ENCODE measurements at regions not wholly inside any gene's neighbourhood (a gene's known extent, or its start where the extent isn't known, plus 50 kb on each side); places are given as distances from the start of the nearest gene placed in this dataset.

DNA sequence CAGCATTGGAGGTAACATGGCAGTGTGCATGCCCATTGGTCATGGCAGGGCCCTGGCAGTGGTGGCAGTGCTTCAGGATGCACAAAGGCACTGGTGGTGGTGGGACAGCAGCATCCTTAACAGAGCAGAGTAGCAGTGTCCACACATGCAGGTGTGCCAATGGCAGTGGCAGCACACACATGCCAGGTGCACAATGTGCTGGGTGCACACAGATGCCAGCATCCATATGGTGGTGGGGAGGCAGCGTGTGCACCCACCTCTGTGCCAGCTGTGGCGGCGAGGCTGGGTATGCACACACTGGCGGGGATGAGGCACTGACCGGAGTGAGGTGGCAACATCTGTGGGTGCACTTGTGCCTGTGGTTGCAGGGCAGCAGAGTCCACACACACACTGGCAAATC, 150.6 kb downstream of the SI start:
- intact Hi-C loops (cut with micrococcal nuclease): no loop called here
- ChIA-PET CTCF (no interaction called here), POLR2A (no interaction called here)
- no peak for DNase-seq
- H3K27ac Mint-ChIP-seq: no peak overlapping the region
- H3K4me1 Mint-ChIP-seq (ENCODE audit: low read depth): no peaks in the 10 kb centered on the region
- peaks cover 18% of the 10 kb centered on the region for H3K9me3 Mint-ChIP-seq
- H3K4me3 Mint-ChIP-seq: no peak overlapping the region
- H3K27me3 Mint-ChIP-seq: no peaks in the 10 kb centered on the region
- no peaks in the 10 kb centered on the region for H3K36me3 Mint-ChIP-seq

DNA sequence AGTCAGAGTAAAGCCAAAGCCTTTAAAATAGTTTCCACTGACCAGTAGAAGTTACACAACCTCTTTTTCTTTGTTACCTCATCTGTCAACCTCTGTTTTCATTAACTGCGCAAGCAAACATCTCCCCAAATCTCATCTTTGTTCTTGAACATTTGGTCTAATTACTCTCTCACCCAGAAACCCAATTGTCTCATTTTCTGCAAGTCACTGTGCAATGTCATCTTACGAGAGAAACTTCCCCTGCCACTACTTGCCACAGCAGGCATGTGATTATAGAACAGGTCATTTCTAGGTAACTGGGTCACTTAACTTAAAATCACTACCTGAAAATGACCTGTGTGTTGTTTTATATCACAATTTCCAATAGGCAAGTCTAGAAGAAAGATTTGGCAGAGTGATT, 159.4 kb downstream of the SI start:
- Mint-ChIP-seq H3K27ac (no peak overlapping the region), H3K4me1 (ENCODE audit: low read depth) (no peaks in the 10 kb centered on the region), H3K36me3 (no peaks in the 10 kb centered on the region), H3K4me3 (no peak overlapping the region), H3K9me3 (peaks cover 12% of the 10 kb centered on the region), H3K27me3 (no peaks in the 10 kb centered on the region)
- POLR2A ChIA-PET: no interaction called here
- intact Hi-C loops (cut with micrococcal nuclease): no loop called here
- CTCF ChIA-PET: no interaction called here
- no peak for DNase-seq

DNA sequence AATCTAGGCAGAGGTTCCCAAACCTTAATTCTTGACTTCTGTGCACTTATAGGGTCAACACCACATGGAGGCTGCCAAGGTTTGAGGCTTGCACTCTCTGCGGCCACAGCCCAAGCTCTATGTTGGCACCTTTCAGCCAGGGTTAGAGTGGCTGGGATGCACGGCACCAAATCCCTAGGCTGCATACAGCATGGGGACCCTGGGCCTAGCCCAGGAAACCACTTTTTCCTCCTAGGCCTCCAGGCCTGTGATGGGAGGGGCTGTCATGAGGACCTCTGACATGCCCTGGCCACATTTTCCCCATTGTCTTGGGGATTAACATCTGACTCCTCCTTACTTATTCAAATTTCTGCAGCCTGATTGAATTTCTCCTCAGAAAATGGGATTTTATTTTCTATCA, 165.4 kb downstream of the SI start:
- peaks cover 24% of the 10 kb centered on the region for H3K9me3 Mint-ChIP-seq
- POLR2A ChIA-PET: no interaction called here
- H3K27me3 Mint-ChIP-seq: no peaks in the 10 kb centered on the region
- H3K36me3 Mint-ChIP-seq: no peaks in the 10 kb centered on the region
- no peaks in the 10 kb centered on the region for H3K4me1 Mint-ChIP-seq (ENCODE audit: low read depth)
- no peak for DNase-seq
- CTCF ChIA-PET: no interaction called here
- H3K27ac Mint-ChIP-seq: no peak overlapping the region
- no peak overlapping the region for H3K4me3 Mint-ChIP-seq
- intact Hi-C loops (cut with micrococcal nuclease): no loop called here

DNA sequence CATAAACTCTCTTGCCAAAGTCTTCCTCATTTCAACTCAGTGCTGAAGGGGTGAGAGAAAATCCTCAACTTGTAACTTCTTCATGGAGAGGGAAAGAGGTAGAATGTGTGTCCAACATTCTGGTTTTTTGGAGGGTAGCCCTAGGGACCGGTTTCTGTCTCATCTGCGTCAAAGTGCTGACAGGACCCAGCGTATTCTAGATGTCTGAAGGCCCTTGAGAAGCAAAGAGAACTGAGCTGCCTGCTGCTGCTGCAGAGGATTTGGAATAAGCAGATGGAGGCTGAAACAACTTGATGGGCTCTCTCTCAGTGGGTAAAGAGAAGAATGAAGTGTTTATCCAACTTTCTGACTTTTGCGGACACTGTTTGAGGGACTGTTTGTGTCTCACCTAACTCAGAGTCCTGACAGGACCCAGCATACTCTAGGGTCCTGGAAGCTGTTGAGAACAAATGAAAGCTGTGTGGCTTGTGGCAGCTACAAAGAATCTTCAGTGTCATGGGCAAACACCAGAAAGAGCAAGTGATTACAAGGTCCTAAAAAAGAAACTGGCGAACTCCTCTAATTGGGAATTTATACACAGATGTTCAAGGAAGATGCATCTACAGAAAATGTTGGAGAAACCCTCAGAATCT, 174.4 kb downstream of the SI start:
- DNase-seq: no peak
- intact Hi-C loops (cut with micrococcal nuclease): no loop called here
- ChIA-PET POLR2A (no interaction called here), CTCF (no interaction called here)
- no peaks in the 10 kb centered on the region for H3K4me1 Mint-ChIP-seq (ENCODE audit: low read depth)
- H3K27ac Mint-ChIP-seq: no peak overlapping the region
- H3K4me3 Mint-ChIP-seq: no peak overlapping the region
- peaks cover 15% of the 10 kb centered on the region for H3K9me3 Mint-ChIP-seq
- no peaks in the 10 kb centered on the region for H3K27me3 Mint-ChIP-seq
- no peaks in the 10 kb centered on the region for H3K36me3 Mint-ChIP-seq

DNA sequence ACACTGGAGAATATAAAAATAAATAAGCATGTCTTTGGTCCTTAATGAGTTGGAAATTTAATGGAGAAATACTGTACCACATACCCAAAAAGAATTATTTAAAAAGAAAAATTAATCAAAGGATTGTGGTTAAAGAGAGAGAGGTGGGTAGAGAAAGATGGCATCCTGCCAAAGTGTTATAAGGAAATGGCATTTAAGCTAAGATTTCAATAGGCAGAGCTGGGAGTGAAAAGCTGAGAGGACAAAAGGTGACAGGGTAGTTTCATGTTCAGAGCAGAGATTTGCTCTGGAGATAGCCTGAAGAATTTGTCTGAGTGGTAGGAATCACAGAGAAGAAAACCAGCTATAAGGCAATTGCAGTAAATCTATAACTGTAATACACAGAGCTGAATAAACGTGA, 181.0 kb downstream of the SI start:
- no peak for DNase-seq
- no peak overlapping the region for H3K4me3 Mint-ChIP-seq

DNA sequence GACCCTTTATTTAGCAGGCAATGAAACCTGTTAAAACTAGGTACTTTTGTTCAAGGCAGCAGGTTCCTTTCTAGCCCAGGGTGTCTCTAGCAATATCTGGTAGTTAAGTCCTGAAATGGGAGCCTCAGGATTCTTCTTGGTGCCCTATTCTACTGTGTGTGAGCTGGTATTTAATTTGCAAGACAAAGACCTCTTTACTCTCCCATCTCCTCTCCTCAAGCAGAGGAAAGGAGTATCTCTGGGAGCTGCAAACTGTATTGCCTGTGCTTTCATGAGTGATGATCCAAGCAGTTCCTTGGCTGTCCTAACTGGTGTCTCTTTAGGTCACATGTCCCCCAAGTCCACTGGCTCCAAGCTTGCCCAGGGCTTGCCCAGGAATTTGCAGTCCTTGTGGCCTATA, 188.2 kb downstream of the SI start:
- CTCF ChIA-PET: no interaction called here
- intact Hi-C loops (cut with micrococcal nuclease): no loop called here
- Mint-ChIP-seq H3K4me1 (ENCODE audit: low read depth) (no peaks in the 10 kb centered on the region), H3K36me3 (no peaks in the 10 kb centered on the region), H3K9me3 (peaks cover 23% of the 10 kb centered on the region), H3K4me3 (no peak overlapping the region), H3K27ac (no peak overlapping the region), H3K27me3 (no peaks in the 10 kb centered on the region)
- DNase-seq: no peak
- POLR2A ChIA-PET: no interaction called here

More for the DNA sequence above, 181.0 kb downstream of the SI start:
- POLR2A ChIA-PET: no interaction called here
- Mint-ChIP-seq H3K4me1 (ENCODE audit: low read depth) (no peaks in the 10 kb centered on the region), H3K27me3 (no peaks in the 10 kb centered on the region), H3K36me3 (no peaks in the 10 kb centered on the region), H3K27ac (no peak overlapping the region), H3K9me3 (peaks cover 8% of the 10 kb centered on the region)
- CTCF ChIA-PET: no interaction called here
- intact Hi-C loops (cut with micrococcal nuclease): no loop called here

DNA sequence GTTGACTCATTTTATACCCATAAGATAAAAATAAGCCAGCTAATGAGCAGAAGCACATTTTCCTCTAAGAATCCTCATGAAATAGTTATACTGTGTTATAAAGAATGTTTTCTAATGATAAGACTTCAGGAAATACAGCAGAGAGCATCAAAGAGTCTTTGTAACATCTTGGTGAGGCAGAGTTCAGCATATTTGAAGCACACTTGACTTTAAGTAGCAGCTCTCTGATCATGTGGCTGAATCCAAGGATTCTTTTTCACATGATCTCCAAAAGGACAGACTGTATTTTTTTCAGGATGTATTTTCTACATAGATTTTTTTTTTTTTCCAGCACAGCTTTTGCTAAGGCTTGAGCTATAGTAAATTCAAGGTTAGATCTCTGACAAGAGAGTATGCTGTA, 195.1 kb downstream of the SI start:
- CTCF ChIA-PET: no interaction called here
- no peak overlapping the region for H3K27ac Mint-ChIP-seq
- no peaks in the 10 kb centered on the region for H3K27me3 Mint-ChIP-seq
- no peaks in the 10 kb centered on the region for H3K4me1 Mint-ChIP-seq (ENCODE audit: low read depth)
- peaks cover 8% of the 10 kb centered on the region for H3K9me3 Mint-ChIP-seq
- H3K36me3 Mint-ChIP-seq: no peaks in the 10 kb centered on the region
- intact Hi-C loops (cut with micrococcal nuclease): no loop called here
- POLR2A ChIA-PET: no interaction called here
- H3K4me3 Mint-ChIP-seq: no peak overlapping the region
- DNase-seq: no peak

DNA sequence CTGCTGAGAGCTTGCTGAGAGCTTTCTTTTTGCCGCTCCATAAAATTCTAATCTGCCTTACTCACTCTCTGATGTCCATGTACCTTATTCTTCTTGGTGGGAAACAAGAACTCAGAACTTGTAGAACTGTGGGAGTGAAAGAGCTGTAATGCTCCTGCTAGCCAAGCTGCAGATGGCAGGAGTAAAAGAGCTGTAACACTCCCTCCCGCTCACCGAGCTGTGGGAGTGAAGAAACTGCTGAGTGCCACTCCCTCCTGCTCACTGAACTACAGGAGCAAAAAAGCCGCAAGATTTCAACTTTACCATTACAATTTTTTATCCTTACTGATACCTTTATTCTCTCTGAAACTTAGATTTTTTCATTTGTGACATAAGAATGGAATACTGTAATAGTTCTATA, 199.1 kb downstream of the SI start:
- Mint-ChIP-seq H3K27me3 (no peaks in the 10 kb centered on the region), H3K4me3 (no peak overlapping the region), H3K9me3 (no peaks in the 10 kb centered on the region), H3K4me1 (ENCODE audit: low read depth) (no peaks in the 10 kb centered on the region), H3K27ac (no peak overlapping the region), H3K36me3 (no peaks in the 10 kb centered on the region)
- DNase-seq: no peak
- POLR2A ChIA-PET: no interaction called here
- intact Hi-C loops (cut with micrococcal nuclease): no loop called here
- CTCF ChIA-PET: no interaction called here

DNA sequence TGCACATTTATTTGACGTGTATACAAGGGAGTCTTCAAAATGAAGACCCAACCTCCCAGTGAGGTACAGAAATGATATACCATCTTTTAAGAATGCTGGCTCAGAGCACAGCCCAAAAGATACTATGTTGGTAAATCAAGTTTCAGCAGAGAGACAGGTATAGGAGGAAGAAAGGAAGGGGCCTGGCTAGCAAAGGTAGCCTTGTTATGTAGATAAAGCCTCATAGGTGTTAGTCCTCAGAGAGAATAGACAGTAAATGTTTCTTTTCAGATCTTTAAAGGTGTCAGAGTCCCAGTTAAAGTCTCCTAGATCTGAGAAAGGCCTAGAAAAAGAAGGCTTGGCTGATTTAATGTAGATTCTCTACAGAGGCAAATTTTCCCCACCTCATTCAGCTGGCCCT, 213.8 kb downstream of the SI start:
- no peak for DNase-seq
- intact Hi-C loops (cut with micrococcal nuclease): no loop called here
- H3K36me3 Mint-ChIP-seq: no peaks in the 10 kb centered on the region
- no peaks in the 10 kb centered on the region for H3K4me1 Mint-ChIP-seq (ENCODE audit: low read depth)
- peaks cover 8% of the 10 kb centered on the region for H3K9me3 Mint-ChIP-seq
- H3K4me3 Mint-ChIP-seq: no peak overlapping the region
- CTCF ChIA-PET: no interaction called here
- POLR2A ChIA-PET: no interaction called here
- H3K27ac Mint-ChIP-seq: no peak overlapping the region
- H3K27me3 Mint-ChIP-seq: no peaks in the 10 kb centered on the region

DNA sequence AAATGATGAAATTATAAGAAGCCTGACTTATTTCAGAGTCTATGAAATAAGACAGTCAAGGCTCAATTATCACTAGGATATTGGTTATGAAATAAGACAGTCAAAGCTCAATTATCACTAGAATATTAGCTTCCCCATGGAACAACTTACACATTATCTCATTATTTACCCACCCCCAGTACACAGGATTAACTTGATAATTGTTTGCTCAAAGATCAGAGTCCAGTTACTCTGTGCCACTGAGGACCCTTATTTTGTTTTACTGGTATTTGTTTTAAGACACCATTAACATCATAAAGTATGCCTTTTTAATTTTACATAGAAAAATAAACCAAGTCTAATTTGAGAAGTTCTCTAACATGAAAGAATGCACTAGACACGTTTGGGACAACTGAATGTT, 225.4 kb downstream of the SI start:
- intact Hi-C loops (cut with micrococcal nuclease): no loop called here
- CTCF ChIA-PET: no interaction called here
- no peak overlapping the region for H3K27ac Mint-ChIP-seq
- POLR2A ChIA-PET: no interaction called here
- H3K27me3 Mint-ChIP-seq: no peaks in the 10 kb centered on the region
- H3K4me1 Mint-ChIP-seq (ENCODE audit: low read depth): no peaks in the 10 kb centered on the region
- H3K4me3 Mint-ChIP-seq: no peak overlapping the region
- H3K36me3 Mint-ChIP-seq: no peaks in the 10 kb centered on the region
- H3K9me3 Mint-ChIP-seq: no peaks in the 10 kb centered on the region
- DNase-seq: no peak

DNA sequence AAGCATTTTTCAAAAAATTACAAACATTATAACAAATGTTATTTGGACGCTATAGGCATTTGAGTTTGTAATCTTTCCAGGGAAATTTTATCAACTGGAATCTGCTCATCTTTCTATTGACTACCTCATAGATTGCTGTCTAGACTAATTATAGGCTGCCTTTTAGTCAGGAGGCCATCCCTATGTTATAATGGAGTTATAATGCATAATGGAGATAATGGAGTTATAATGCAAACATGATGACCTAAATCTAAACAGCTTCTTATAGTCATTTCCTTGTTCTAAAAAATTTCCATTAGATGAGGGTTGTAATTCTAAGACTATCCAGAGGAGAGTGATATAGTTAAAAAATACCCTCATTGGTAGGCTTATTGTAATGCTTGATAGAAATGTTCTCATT, 226.4 kb downstream of the SI start:
- H3K36me3 Mint-ChIP-seq: no peaks in the 10 kb centered on the region
- no peaks in the 10 kb centered on the region for H3K27me3 Mint-ChIP-seq
- no peak for DNase-seq
- no peaks in the 10 kb centered on the region for H3K4me1 Mint-ChIP-seq (ENCODE audit: low read depth)
- ChIA-PET POLR2A (no interaction called here), CTCF (no interaction called here)
- H3K9me3 Mint-ChIP-seq: no peaks in the 10 kb centered on the region
- intact Hi-C loops (cut with micrococcal nuclease): no loop called here
- no peak overlapping the region for H3K27ac Mint-ChIP-seq
- no peak overlapping the region for H3K4me3 Mint-ChIP-seq

DNA sequence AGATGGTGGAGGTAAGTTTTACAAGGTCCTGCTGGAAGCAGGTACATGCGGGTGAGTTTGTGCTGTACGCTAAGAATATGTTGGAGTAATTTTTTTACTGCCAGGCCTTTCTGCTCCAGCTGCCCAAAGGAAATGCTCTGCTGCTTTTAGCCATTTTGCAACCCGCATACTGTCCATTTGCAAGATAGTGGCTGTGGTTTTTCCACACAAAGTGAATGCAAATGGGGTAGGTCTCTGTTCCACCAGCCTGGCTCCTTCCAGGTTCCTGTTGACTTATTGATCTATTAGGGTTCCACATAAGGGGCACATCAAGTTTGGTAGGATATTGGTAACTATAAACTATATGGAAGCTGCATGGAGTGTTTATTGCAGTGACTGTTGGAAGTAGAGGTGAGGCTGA, 227.1 kb downstream of the SI start:
- Mint-ChIP-seq H3K27me3 (no peaks in the 10 kb centered on the region), H3K4me3 (no peak overlapping the region), H3K27ac (no peak overlapping the region), H3K36me3 (no peaks in the 10 kb centered on the region), H3K4me1 (ENCODE audit: low read depth) (no peaks in the 10 kb centered on the region), H3K9me3 (no peaks in the 10 kb centered on the region)
- intact Hi-C loops (cut with micrococcal nuclease): no loop called here
- DNase-seq: no peak
- ChIA-PET POLR2A (no interaction called here), CTCF (no interaction called here)

DNA sequence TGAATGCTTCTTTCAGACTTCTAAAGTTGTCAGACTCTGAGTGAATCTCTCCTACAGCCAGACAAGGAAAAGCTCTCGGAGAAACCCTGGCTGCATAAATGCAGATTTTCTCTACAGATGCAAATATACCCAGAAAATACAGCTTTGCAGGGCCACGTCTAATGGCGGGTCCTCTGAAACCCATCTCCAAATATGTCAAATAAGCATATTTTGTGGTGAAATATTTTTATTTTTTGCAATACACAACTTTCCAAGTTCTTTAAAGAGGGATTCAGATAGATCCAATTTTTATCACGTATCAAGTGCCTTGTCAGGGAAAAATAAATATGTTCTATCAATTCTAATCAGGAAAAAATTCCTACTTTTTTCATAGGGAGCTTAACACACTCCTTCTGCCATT, 229.4 kb downstream of the SI start:
- CTCF ChIA-PET: no interaction called here
- H3K36me3 Mint-ChIP-seq: no peaks in the 10 kb centered on the region
- H3K27ac Mint-ChIP-seq: no peak overlapping the region
- H3K4me3 Mint-ChIP-seq: no peak overlapping the region
- POLR2A ChIA-PET: no interaction called here
- intact Hi-C loops (cut with micrococcal nuclease): no loop called here
- H3K27me3 Mint-ChIP-seq: no peaks in the 10 kb centered on the region
- DNase-seq: no peak
- no peaks in the 10 kb centered on the region for H3K4me1 Mint-ChIP-seq (ENCODE audit: low read depth)
- no peaks in the 10 kb centered on the region for H3K9me3 Mint-ChIP-seq

DNA sequence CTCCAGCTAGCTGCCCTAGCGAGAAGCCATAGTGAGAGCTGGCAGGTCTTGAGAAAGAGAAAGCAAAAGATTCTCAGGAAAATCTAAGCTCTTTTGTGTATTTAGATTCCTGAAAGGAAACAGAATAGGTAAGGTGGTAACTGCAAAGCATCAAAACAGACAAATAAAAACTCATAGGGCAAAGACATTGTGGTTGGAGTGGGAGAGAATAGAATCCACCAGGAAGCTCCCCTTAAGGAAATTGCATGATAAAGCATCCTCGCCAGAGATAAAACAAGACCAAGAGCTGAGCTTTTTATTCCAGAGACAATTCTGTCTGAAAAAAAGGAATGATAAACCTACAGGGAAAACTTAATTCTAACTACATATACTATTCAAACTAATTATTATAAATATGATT, 232.6 kb downstream of the SI start:
- no peaks in the 10 kb centered on the region for H3K27me3 Mint-ChIP-seq
- ChIA-PET CTCF (no interaction called here), POLR2A (no interaction called here)
- intact Hi-C loops (cut with micrococcal nuclease): no loop called here
- H3K36me3 Mint-ChIP-seq: no peaks in the 10 kb centered on the region
- no peak overlapping the region for H3K4me3 Mint-ChIP-seq
- H3K9me3 Mint-ChIP-seq: peaks cover 2% of the 10 kb centered on the region
- no peaks in the 10 kb centered on the region for H3K4me1 Mint-ChIP-seq (ENCODE audit: low read depth)
- DNase-seq: no peak
- no peak overlapping the region for H3K27ac Mint-ChIP-seq
